ENCODE measurements at regions not wholly inside any gene's neighbourhood (a gene's known extent, or its start where the extent isn't known, plus 50 kb on each side); places are given as distances from the start of the nearest gene placed in this dataset.

DNA sequence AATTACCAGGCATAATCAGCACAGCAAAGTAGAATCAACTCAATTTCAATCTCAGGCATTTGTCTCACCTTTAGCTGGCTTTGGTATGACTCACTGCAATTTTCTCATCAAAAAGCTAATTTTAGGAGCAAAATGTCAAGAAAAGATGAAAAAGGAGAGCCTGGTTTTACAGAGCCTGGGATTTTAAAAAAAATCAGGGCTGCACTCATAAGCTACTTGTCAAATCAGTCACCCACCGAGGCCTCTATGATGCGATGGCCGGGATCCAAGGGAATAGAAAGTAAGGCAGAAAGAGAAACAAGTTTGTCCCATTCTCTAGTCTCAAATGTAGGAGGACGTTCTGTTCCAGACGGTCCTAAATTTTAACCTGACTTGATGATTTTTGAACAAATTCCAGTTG, 170.9 kb downstream of the SOCS6 start:
- in situ Hi-C loops (cut with MboI; ENCODE audit: low sequenced_read_pairs in 4 of 4): no loop called here

DNA sequence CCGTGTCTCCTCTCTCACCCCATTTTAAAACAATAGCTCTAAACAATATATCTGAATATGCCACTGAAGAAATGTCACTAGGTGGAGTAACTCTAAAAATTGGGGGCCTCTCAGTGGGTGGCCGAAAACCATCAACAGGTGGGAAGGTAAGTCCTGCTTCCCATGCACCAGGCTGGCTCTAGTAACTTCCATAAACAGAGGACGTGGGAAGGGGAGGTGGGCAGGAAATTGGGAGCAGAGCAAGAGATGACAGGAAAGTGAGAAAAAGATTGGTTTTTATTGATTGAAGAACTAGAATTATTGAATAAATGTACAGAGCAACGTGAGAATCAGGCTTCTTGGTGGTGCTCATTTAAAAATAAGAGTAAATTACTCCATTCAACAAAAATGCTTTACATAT, 170.4 kb downstream of the SOCS6 start:
- no peak for TF ChIP-seq POLR2A (IDR thresholded peaks at IDR 0.05)
- TF ChIP-seq, protein P1, sequence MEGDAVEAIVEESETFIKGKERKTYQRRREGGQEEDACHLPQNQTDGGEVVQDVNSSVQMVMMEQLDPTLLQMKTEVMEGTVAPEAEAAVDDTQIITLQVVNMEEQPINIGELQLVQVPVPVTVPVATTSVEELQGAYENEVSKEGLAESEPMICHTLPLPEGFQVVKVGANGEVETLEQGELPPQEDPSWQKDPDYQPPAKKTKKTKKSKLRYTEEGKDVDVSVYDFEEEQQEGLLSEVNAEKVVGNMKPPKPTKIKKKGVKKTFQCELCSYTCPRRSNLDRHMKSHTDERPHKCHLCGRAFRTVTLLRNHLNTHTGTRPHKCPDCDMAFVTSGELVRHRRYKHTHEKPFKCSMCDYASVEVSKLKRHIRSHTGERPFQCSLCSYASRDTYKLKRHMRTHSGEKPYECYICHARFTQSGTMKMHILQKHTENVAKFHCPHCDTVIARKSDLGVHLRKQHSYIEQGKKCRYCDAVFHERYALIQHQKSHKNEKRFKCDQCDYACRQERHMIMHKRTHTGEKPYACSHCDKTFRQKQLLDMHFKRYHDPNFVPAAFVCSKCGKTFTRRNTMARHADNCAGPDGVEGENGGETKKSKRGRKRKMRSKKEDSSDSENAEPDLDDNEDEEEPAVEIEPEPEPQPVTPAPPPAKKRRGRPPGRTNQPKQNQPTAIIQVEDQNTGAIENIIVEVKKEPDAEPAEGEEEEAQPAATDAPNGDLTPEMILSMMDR (IDR thresholded peaks at IDR 0.05 in 4 of 5, conservative IDR thresholded peaks at IDR 0.05 in 1 of 5): no peak
- in situ Hi-C loops (cut with MboI; ENCODE audit: low sequenced_read_pairs in 4 of 4) (no loop called here), intact Hi-C loops (cut with DNase I; ENCODE audit: low total_unique reads) (no loop called here)
- no peaks in the 10 kb centered on the region for H3K36me3 ChIP-seq
- ATAC-seq (no peak), DNase-seq (no peak)
- H3K27me3 ChIP-seq: no peaks in the 10 kb centered on the region
- peaks cover 5% of the 10 kb centered on the region in 2 donors for H3K4me1 ChIP-seq
- no peaks in the 10 kb centered on the region for H3K9me3 ChIP-seq
- no peak overlapping the region for H3K27ac ChIP-seq
- no peak overlapping the region for H3K4me3 ChIP-seq

More for the DNA sequence above, 170.9 kb downstream of the SOCS6 start:
- Histone ChIP-seq H3K27me3 (no peaks in the 10 kb centered on the region), H3K4me3 (no peak overlapping the region), H3K36me3 (no peaks in the 10 kb centered on the region), H3K4me1 (peaks cover 6 to 10% of the 10 kb centered on the region in 2 donors), H3K9me3 (no peaks in the 10 kb centered on the region), H3K27ac (no peak overlapping the region)
- ATAC-seq: no peak
- intact Hi-C loops (cut with DNase I; ENCODE audit: low total_unique reads): no loop called here
- TF ChIP-seq, protein P1 (IDR thresholded peaks at IDR 0.05 in 4 of 5, conservative IDR thresholded peaks at IDR 0.05 in 1 of 5): no peak
- no peak for TF ChIP-seq POLR2A (IDR thresholded peaks at IDR 0.05)
- DNase-seq: no peak

- TF ChIP-seq, protein P1 (IDR thresholded peaks at IDR 0.05 in 4 of 5, conservative IDR thresholded peaks at IDR 0.05 in 1 of 5): no peak
- TF ChIP-seq POLR2A (IDR thresholded peaks at IDR 0.05): no peak
- intact Hi-C loops (cut with DNase I; ENCODE audit: low total_unique reads): no loop called here
- no peaks in the 10 kb centered on the region for H3K9me3 ChIP-seq
- ATAC-seq (no peak), DNase-seq (no peak)
- H3K27ac ChIP-seq: no peak overlapping the region
- no peak overlapping the region for H3K4me3 ChIP-seq
- no peaks in the 10 kb centered on the region for H3K4me1 ChIP-seq
- in situ Hi-C loops (cut with MboI; ENCODE audit: low sequenced_read_pairs in 4 of 4): no loop called here
- H3K36me3 ChIP-seq: no peaks in the 10 kb centered on the region
- no peaks in the 10 kb centered on the region for H3K27me3 ChIP-seq
Observed at GRCh38 chr18:70457788-70458187, 168.9 kb downstream of the SOCS6 start.

- intact Hi-C loops (cut with DNase I; ENCODE audit: low total_unique reads): no loop called here
- in situ Hi-C loops (cut with MboI; ENCODE audit: low sequenced_read_pairs in 4 of 4): no loop called here
Observed at GRCh38 chr18:70457223-70457622, 168.4 kb downstream of the SOCS6 start.

DNA sequence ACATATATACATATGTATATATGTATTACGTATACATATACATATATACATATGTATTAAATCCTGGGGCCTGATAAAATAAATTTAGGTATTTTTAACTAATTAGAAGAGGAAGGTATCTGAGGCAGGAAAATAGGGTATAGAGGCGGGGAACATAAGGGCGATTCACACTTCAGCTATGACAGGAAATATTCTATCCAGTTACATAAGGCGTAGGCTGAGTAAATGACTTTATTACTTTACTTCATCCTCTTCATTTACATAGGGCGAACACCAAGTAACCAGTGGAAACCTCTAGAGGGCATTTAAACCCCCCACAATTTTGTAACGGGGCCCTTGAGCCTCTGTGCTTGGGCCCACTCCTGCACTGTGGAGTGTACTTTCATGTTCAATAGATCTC, 167.5 kb downstream of the SOCS6 start:
- in situ Hi-C loops (cut with MboI; ENCODE audit: low sequenced_read_pairs in 4 of 4): no loop called here
- no peak for ATAC-seq
- Histone ChIP-seq H3K4me1 (no peaks in the 10 kb centered on the region), H3K27me3 (no peaks in the 10 kb centered on the region), H3K9me3 (no peaks in the 10 kb centered on the region), H3K4me3 (no peak overlapping the region), H3K27ac (no peak overlapping the region), H3K36me3 (no peaks in the 10 kb centered on the region)
- intact Hi-C loops (cut with DNase I; ENCODE audit: low total_unique reads): no loop called here
- DNase-seq: no peak
- TF ChIP-seq, protein P1 (IDR thresholded peaks at IDR 0.05 in 4 of 5, conservative IDR thresholded peaks at IDR 0.05 in 1 of 5): no peak
- TF ChIP-seq POLR2A (IDR thresholded peaks at IDR 0.05): no peak

More at GRCh38 chr18:70457223-70457622, 168.4 kb downstream of the SOCS6 start:
- TF ChIP-seq POLR2A (IDR thresholded peaks at IDR 0.05): no peak
- Histone ChIP-seq H3K27me3 (no peaks in the 10 kb centered on the region), H3K9me3 (no peaks in the 10 kb centered on the region), H3K27ac (no peak overlapping the region), H3K4me1 (no peaks in the 10 kb centered on the region), H3K36me3 (no peaks in the 10 kb centered on the region), H3K4me3 (no peak overlapping the region)
- DNase-seq: no peak
- ATAC-seq: no peak
